IMR-90 (cell line): ENCODE measurements at regions not wholly inside any gene's neighbourhood (a gene's known extent, or its start where the extent isn't known, plus 50 kb on each side); places are given as distances from the start of the nearest gene placed in this dataset.

Source experiments
- ATAC-seq: fragments of 200-7000 bp; cut with Tn5 transposase; 2 replicates; pipeline ENCODE4 v1.9.1; 2020; ENCODE audit warnings: low read depth, mild to moderate bottlenecking, moderate library complexity
- BruUV-seq: library from RNA; stranded (reverse); fragments of 400-500 nt; replicated peaks from 2 replicates; lab custom pipeline; 2021; lab: Mats Ljungman, UMichigan
- CTCF ChIA-PET: fragments of 300-600 bp; formaldehyde crosslinking; extraction: SDS; loops from one replicate; lab custom pipeline; 2021; ENCODE audit warnings: antibody characterized with exemption; lab: Yijun Ruan, JAX
- POLR2A ChIA-PET: fragments of 300-600 bp; sonication (Branson Sonifier 250); formaldehyde crosslinking; loops from one replicate; lab custom pipeline; 2022; ENCODE audit warnings: antibody characterized with exemption; ENCODE audit not compliant: unreplicated experiment; lab: Charles Lee
- DNase-seq: peaks from one replicate; pipeline ENCODE4 v3.0.0; 2013
- H2AFZ ChIP-seq: replicated peaks from 2 replicates; pipeline ENCODE3; 2013; ENCODE audit warnings: low read length, mild to moderate bottlenecking; ENCODE audit not compliant: poor library complexity
- H2AK5ac ChIP-seq: 2 replicates; pipeline ENCODE4 v1.6.1; 2013; ENCODE audit warnings: low read depth, low read length, inconsistent platforms
- H2AK9ac ChIP-seq: replicated peaks from 2 replicates; pipeline ENCODE3; 2013; ENCODE audit warnings: mild to moderate bottlenecking, low read depth, low read length, moderate library complexity; ENCODE audit not compliant: poor library complexity
- H2BK120ac ChIP-seq: 2 replicates; pipeline ENCODE4 v1.6.1; 2013; ENCODE audit warnings: low read depth, low read length, inconsistent platforms
- H2BK15ac ChIP-seq: 3 replicates; pipeline ENCODE4 v1.6.1; 2013; ENCODE audit warnings: low read depth, low read length, inconsistent platforms
- H2BK20ac ChIP-seq: 2 replicates; pipeline ENCODE4 v1.6.1; 2013; ENCODE audit warnings: low read depth, mild to moderate bottlenecking, inconsistent platforms, low read length, moderate library complexity
- H2BK5ac ChIP-seq: 2 replicates; pipeline ENCODE4 v1.6.1; 2013; ENCODE audit warnings: mild to moderate bottlenecking, low read depth, low read length, inconsistent platforms; ENCODE audit not compliant: poor library complexity, severe bottlenecking
- H3K14ac ChIP-seq: replicated peaks from 2 replicates; pipeline ENCODE4 v1.6.1; 2013; ENCODE audit warnings: low read depth, low read length, inconsistent platforms
- H3K18ac ChIP-seq: 2 replicates; pipeline ENCODE4 v1.6.1; 2013; ENCODE audit warnings: low read depth, low read length, control low read depth
- H3K23ac ChIP-seq: 2 replicates; pipeline ENCODE4 v1.6.1; 2013; ENCODE audit warnings: low read depth, low read length, inconsistent platforms
- H3K27ac ChIP-seq: 2 replicates; pipeline ENCODE4 v1.5.1; 2013; ENCODE audit warnings: mild to moderate bottlenecking, control low read depth, low read length; ENCODE audit not compliant: insufficient read depth
- H3K27me3 ChIP-seq: 2 replicates; pipeline ENCODE4 v1.6.1; 2013; ENCODE audit warnings: low read length; ENCODE audit not compliant: control insufficient read depth, insufficient read depth
- H3K36me3 ChIP-seq: 2 replicates; pipeline ENCODE4 v1.6.1; 2013; ENCODE audit warnings: low read length, mixed read lengths; ENCODE audit not compliant: control insufficient read depth, insufficient read depth
- H3K4ac ChIP-seq: 2 replicates; pipeline ENCODE4 v1.6.1; 2013; ENCODE audit warnings: low read depth, low read length, inconsistent platforms
- H3K4me1 ChIP-seq: 2 replicates; pipeline ENCODE4 v1.6.1; 2013; ENCODE audit warnings: low read length, mixed read lengths; ENCODE audit not compliant: control insufficient read depth, insufficient read depth
- H3K4me2 ChIP-seq: 2 replicates; pipeline ENCODE4 v1.6.1; 2013; ENCODE audit warnings: low read depth, mild to moderate bottlenecking, control low read depth, low read length, moderate library complexity
- H3K4me3 ChIP-seq: 2 replicates; pipeline ENCODE4 v1.5.1; 2013; ENCODE audit warnings: low read depth, mild to moderate bottlenecking, control low read depth, low read length, moderate library complexity; ENCODE audit not compliant: insufficient read depth
- H3K56ac ChIP-seq: 2 replicates; pipeline ENCODE4 v1.6.1; 2013; ENCODE audit warnings: low read length, inconsistent platforms; ENCODE audit not compliant: insufficient read depth; ENCODE audit errors: extremely low read depth
- H3K79me1 ChIP-seq, 2 experiments: 2 replicates each; pipeline ENCODE4 v1.6.1; 2013; ENCODE audit warnings: low read length in 2 of 2, inconsistent platforms in 1 of 2, low read depth in 1 of 2
- H3K9ac ChIP-seq: 2 replicates; pipeline ENCODE4 v1.6.1; 2013; ENCODE audit warnings: low read depth, low read length, control low read depth
- H3K9me1 ChIP-seq: 2 replicates; pipeline ENCODE4 v1.6.1; 2013; ENCODE audit warnings: low read length, inconsistent platforms; ENCODE audit not compliant: insufficient read depth
- H3K9me3 ChIP-seq: 2 replicates; pipeline ENCODE4 v1.6.1; 2013; ENCODE audit warnings: low read length; ENCODE audit not compliant: control insufficient read depth, insufficient read depth
- H4K20me1 ChIP-seq: 2 replicates; pipeline ENCODE4 v1.6.1; 2013; ENCODE audit warnings: low read length, inconsistent platforms; ENCODE audit not compliant: insufficient read depth
- H4K5ac ChIP-seq: 2 replicates; pipeline ENCODE4 v1.6.1; 2013; ENCODE audit warnings: mild to moderate bottlenecking, low read depth, low read length, control low read depth
- H4K8ac ChIP-seq, 2 experiments: 2 replicates each; pipeline ENCODE4 v1.6.1; 2013; ENCODE audit warnings: low read depth in 2 of 2, low read length in 2 of 2, control low read depth in 1 of 2, inconsistent platforms in 1 of 2
- H4K91ac ChIP-seq: 2 replicates; pipeline ENCODE4 v1.6.1; 2013; ENCODE audit warnings: low read depth, low read length, inconsistent platforms; ENCODE audit not compliant: insufficient read depth
- CEBPB ChIP-seq: IDR thresholded peaks from 2 replicates; pipeline ENCODE4 v1.6.1; 2012; ENCODE audit warnings: low read depth, low read length, improper control_type of control experiment
- MAZ ChIP-seq: IDR thresholded peaks from 2 replicates; pipeline ENCODE4 v1.6.1; 2012; ENCODE audit warnings: low read depth, mild to moderate bottlenecking, low read length, improper control_type of control experiment, moderate library complexity, borderline replicate concordance
- MXI1 ChIP-seq: IDR thresholded peaks from 2 replicates; pipeline ENCODE4 v1.6.1; 2012; ENCODE audit warnings: low read depth, mild to moderate bottlenecking, low read length, moderate library complexity, borderline replicate concordance
- NFE2L2 ChIP-seq: fragments of 150-350 bp; IDR thresholded peaks from 2 replicates; pipeline ENCODE4 v1.6.1; 2016; ENCODE audit warnings: low read depth, mild to moderate bottlenecking, low read length
- POLR2A ChIP-seq: IDR thresholded peaks from 2 replicates; pipeline ENCODE4 v1.6.1; 2012; ENCODE audit warnings: mild to moderate bottlenecking, low read depth, low read length
- RAD21 ChIP-seq: IDR thresholded peaks from 2 replicates; pipeline ENCODE4 v1.6.1; 2012; ENCODE audit warnings: low read length, improper control_type of control experiment
- RFX5 ChIP-seq: IDR thresholded peaks from 2 replicates; pipeline ENCODE4 v1.8.0; 2012; ENCODE audit warnings: low read depth, mild to moderate bottlenecking, low read length, moderate library complexity
- SMC3 ChIP-seq: fragments of 150-350 bp; IDR thresholded peaks from 2 replicates; pipeline ENCODE4 v1.6.1; 2016; ENCODE audit warnings: low read depth, mild to moderate bottlenecking, antibody characterized with exemption, low read length, moderate library complexity
- WGBS, 2 experiments: methylation state at CpG; one replicate each; pipeline versions ENCODE4 v1.1.5 to v1.1.7; 2013; ENCODE audit warnings: missing lambda C conversion rate in 2 of 2; ENCODE audit not compliant: insufficient read length in 1 of 2; ENCODE audit errors: extremely low coverage in 2 of 2; 5-methylcytosine and 5-hydroxymethylcytosine counted together
- dilution Hi-C: fragments of 300-500 bp; cut with HindIII; formaldehyde crosslinking; loops from one replicate; pipeline ENCODE4 v1.14.3; 2018; ENCODE audit warnings: low sequenced_read_pairs; ENCODE audit not compliant: unreplicated experiment
- in situ Hi-C: fragments of 300-500 bp; cut with MboI; formaldehyde crosslinking; loops from 3 replicates; pipeline ENCODE4 v1.14.3; 2019; ENCODE audit warnings: low sequenced_read_pairs, inconsistent platforms, mixed read lengths
- intact Hi-C: fragments of 100-400 bp; cut with micrococcal nuclease; formaldehyde crosslinking; loops from 2 replicates; pipeline ENCODE4 v1.10.0; 2022
- TF ChIP-seq, protein P1 (sequence below): fragments of 150-350 bp; IDR thresholded peaks from 2 replicates; pipeline ENCODE4 v1.6.1; 2017; ENCODE audit warnings: mild to moderate bottlenecking, antibody characterized with exemption, low read length, low read depth

DNA sequence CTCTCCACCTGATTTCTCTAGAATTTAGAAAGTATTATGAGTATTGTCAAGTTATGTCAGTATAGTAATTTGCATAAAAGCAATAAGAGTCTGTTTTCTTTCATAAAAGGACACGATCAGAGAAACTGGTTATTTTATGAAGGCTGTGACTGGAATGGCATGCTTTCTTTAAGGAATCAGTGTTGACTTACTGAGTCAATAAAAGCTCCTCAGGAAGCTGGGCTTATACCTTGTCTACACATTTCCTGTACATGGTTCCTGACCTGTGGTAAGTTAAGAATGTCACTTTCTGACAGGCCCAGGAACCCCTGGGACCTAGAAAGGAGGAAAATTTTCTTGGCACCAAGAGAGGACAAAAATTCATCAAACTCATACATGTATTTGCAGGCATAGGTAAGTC lies 1224.0 kb upstream of the ADGRB3 start:
- Histone ChIP-seq H2AK9ac (no peak overlapping the region), H4K91ac (no peak overlapping the region), H2BK15ac (no peak overlapping the region), H3K79me1 (no peaks in the 10 kb centered on the region), H3K27ac (no peak overlapping the region), H3K9ac (no peak overlapping the region), H3K18ac (no peak overlapping the region), H2AK5ac (no peak overlapping the region), H3K4me3 (no peak overlapping the region), H2BK120ac (no peak overlapping the region), H3K56ac (no peak overlapping the region), H4K8ac (no peak overlapping the region), H3K23ac (no peak overlapping the region), H3K4me1 (no peaks in the 10 kb centered on the region), H3K27me3 (no peaks in the 10 kb centered on the region), H2BK20ac (no peak overlapping the region), H2BK5ac (no peak overlapping the region), H3K9me1 (no peaks in the 10 kb centered on the region), H4K5ac (no peak overlapping the region), H3K36me3 (no peaks in the 10 kb centered on the region), H3K4ac (no peak overlapping the region), H4K20me1 (no peaks in the 10 kb centered on the region), H3K9me3 (no peaks in the 10 kb centered on the region), H3K14ac (no peak overlapping the region), H3K4me2 (no peak overlapping the region), H2AFZ (no peak overlapping the region)
- POLR2A ChIA-PET = no interaction called here
- DNase-seq = no peak
- CTCF ChIA-PET = no interaction called here
- no peak for TF ChIP-seq RAD21
- no peak for TF ChIP-seq CEBPB
- no peak for TF ChIP-seq NFE2L2
- no peak for TF ChIP-seq MXI1
- no peak for TF ChIP-seq POLR2A
- TF ChIP-seq MAZ = no peak
- TF ChIP-seq, protein P1, sequence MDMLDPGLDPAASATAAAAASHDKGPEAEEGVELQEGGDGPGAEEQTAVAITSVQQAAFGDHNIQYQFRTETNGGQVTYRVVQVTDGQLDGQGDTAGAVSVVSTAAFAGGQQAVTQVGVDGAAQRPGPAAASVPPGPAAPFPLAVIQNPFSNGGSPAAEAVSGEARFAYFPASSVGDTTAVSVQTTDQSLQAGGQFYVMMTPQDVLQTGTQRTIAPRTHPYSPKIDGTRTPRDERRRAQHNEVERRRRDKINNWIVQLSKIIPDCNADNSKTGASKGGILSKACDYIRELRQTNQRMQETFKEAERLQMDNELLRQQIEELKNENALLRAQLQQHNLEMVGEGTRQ = no peak
- no peak for TF ChIP-seq RFX5
- no peak for TF ChIP-seq SMC3
- dilution Hi-C loops (no loop called here), intact Hi-C loops (no loop called here), in situ Hi-C loops (no loop called here)
- BruUV-seq = no TSS peak
- no peak for ATAC-seq
- WGBS, 2 experiments = 40% methylated on average over 1 of the region's 1 CpG; no CpG with 5 or more reads in 1 of the 2 experiments
